ENCODE measurements at regions not wholly inside any gene's neighbourhood (a gene's known extent, or its start where the extent isn't known, plus 50 kb on each side); places are given as distances from the start of the nearest gene placed in this dataset.

DNA sequence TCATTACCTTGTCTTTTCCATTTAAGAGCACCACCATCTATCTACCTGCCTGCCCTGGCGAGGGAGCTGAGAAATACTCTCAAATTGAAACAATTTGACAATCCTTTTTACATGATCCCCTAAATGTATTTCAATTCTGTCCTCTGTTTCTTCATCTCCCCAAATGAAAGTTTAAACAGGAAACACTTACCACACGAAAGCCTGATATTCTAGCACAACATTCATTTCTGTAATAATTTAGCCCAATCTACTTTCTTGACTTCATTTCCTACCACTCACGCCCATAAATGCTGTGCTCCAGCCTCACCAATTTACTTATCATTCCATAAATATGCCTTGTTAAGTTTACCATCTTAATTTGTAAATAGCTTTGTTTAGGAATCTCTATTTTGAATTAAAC is 89.8 kb upstream of the MS4A8 start:
- TF ChIP-seq, protein P1, sequence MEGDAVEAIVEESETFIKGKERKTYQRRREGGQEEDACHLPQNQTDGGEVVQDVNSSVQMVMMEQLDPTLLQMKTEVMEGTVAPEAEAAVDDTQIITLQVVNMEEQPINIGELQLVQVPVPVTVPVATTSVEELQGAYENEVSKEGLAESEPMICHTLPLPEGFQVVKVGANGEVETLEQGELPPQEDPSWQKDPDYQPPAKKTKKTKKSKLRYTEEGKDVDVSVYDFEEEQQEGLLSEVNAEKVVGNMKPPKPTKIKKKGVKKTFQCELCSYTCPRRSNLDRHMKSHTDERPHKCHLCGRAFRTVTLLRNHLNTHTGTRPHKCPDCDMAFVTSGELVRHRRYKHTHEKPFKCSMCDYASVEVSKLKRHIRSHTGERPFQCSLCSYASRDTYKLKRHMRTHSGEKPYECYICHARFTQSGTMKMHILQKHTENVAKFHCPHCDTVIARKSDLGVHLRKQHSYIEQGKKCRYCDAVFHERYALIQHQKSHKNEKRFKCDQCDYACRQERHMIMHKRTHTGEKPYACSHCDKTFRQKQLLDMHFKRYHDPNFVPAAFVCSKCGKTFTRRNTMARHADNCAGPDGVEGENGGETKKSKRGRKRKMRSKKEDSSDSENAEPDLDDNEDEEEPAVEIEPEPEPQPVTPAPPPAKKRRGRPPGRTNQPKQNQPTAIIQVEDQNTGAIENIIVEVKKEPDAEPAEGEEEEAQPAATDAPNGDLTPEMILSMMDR (IDR thresholded peaks at IDR 0.05; ENCODE audit: low read depth, low read length, missing input control), result no peak
- TF ChIP-seq SP1 (IDR thresholded peaks at IDR 0.05) (no peak), GABPA (IDR thresholded peaks at IDR 0.05 in 1 of 2, conservative IDR thresholded peaks at IDR 0.05 in 1 of 2) (no peak)
- TF ChIP-seq, protein P2, sequence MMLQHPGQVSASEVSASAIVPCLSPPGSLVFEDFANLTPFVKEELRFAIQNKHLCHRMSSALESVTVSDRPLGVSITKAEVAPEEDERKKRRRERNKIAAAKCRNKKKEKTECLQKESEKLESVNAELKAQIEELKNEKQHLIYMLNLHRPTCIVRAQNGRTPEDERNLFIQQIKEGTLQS (IDR thresholded peaks at IDR 0.05), result no peak

Data from liver (tissue), 3 donors.